ENCODE measurements at regions not wholly inside any gene's neighbourhood (a gene's known extent, or its start where the extent isn't known, plus 50 kb on each side); places are given as distances from the start of the nearest gene placed in this dataset.
A peak's percentile ranks its signal among the peaks of the same experiment; 100 is the strongest.

GRCh38 chr18:25896956-25897355, 193.5 kb downstream of the SS18 start:
- ATAC-seq (ENCODE audit: low FRiP score) (no peak), DNase-seq (ENCODE audit: low spot score) (no peak)
- TF ChIP-seq CTCF (IDR thresholded peaks at IDR 0.05), result no peak

GRCh38 chr18:25896178-25896780, 194.1 kb downstream of the SS18 start:
- no peak for ATAC-seq (ENCODE audit: low FRiP score)
- DNase-seq (ENCODE audit: low spot score), result no peak
- peak in 1 of 3 donors; percentile 42 for TF ChIP-seq CTCF (IDR thresholded peaks at IDR 0.05)

GRCh38 chr18:25895518-25895917, 194.9 kb downstream of the SS18 start:
- TF ChIP-seq CTCF (IDR thresholded peaks at IDR 0.05), result no peak
- DNase-seq (ENCODE audit: low spot score) (no peak), ATAC-seq (ENCODE audit: low FRiP score) (no peak)

- ATAC-seq (ENCODE audit: low FRiP score) (no peak), DNase-seq (ENCODE audit: low spot score) (no peak)
- no peak for TF ChIP-seq CTCF (IDR thresholded peaks at IDR 0.05)
Measured at GRCh38 chr18:25886283-25886682, 204.1 kb downstream of the SS18 start.

- DNase-seq (ENCODE audit: low spot score) (no peak), ATAC-seq (ENCODE audit: low FRiP score) (no peak)
- no peak for TF ChIP-seq CTCF (IDR thresholded peaks at IDR 0.05)
Measured at GRCh38 chr18:25883091-25883490, 207.3 kb downstream of the SS18 start.

GRCh38 chr18:25881149-25881548, 209.3 kb downstream of the SS18 start:
- no peak for DNase-seq (ENCODE audit: low spot score)
- ATAC-seq (ENCODE audit: low FRiP score), result no peak
- TF ChIP-seq CTCF (IDR thresholded peaks at IDR 0.05), result no peak

GRCh38 chr18:25880441-25880840, 210.0 kb downstream of the SS18 start:
- DNase-seq (ENCODE audit: low spot score), result no peak
- no peak for ATAC-seq (ENCODE audit: low FRiP score)
- no peak for TF ChIP-seq CTCF (IDR thresholded peaks at IDR 0.05)

Data from omental fat pad (tissue), 3 donors.